Psoas muscle (tissue), 7 donors: ENCODE measurements at regions not wholly inside any gene's neighbourhood (a gene's known extent, or its start where the extent isn't known, plus 50 kb on each side); places are given as distances from the start of the nearest gene placed in this dataset.

Experiments used
- ATAC-seq, 4 donors: fragments of 200-7000 bp; cut with Tn5 transposase; one replicate each; pipeline ENCODE4 v1.9.1; 2020; ENCODE audit warnings: moderate library complexity in 3 of 4, mild to moderate bottlenecking in 2 of 4
- DNase-seq, 2 donors: peaks; one replicate each; pipeline ENCODE4 v3.0.0-alpha.2; 2020
- H3K27ac ChIP-seq: fragments of 200-600 bp; one replicate; pipeline ENCODE4 v1.8.0; 2022
- H3K27me3 ChIP-seq, 3 donors: fragments of 200-600 bp in 1 of 3; one replicate each; pipeline versions ENCODE4 v1.6.1 to v1.8.0; 2013 to 2022; ENCODE audit warnings: low read length in 2 of 3, mild to moderate bottlenecking in 2 of 3, moderate library complexity in 1 of 3; ENCODE audit not compliant: insufficient read depth in 3 of 3
- H3K36me3 ChIP-seq, 2 donors: fragments of 200-600 bp in 1 of 2; one replicate each; pipeline versions ENCODE4 v1.6.1 to v1.8.0; 2013 to 2022; ENCODE audit warnings: low read depth in 1 of 2, mild to moderate bottlenecking in 1 of 2, moderate library complexity in 1 of 2; ENCODE audit not compliant: insufficient read depth in 1 of 2
- H3K4me1 ChIP-seq: fragments of 200-600 bp; one replicate; pipeline ENCODE4 v1.8.0; 2022
- H3K4me3 ChIP-seq: fragments of 200-600 bp; one replicate; pipeline ENCODE4 v1.8.0; 2022; ENCODE audit warnings: mild to moderate bottlenecking
- H3K9me3 ChIP-seq: fragments of 200-600 bp; one replicate; pipeline ENCODE4 v1.8.0; 2022
- WGBS, 3 donors: extraction: QIAGEN DNeasy Blood & Tissue Kit; methylation state at CpG; one replicate each; pipeline versions ENCODE4 v1.1.6 to v1.1.7; 2013; 5-methylcytosine and 5-hydroxymethylcytosine counted together
- intact Hi-C, 2 donors: fragments of 100-400 bp; cut with DNase I; formaldehyde crosslinking; loops; one replicate each; pipeline versions ENCODE4 v1.11.0 to v1.14.2; 2022
- TF ChIP-seq, protein P1 (sequence below): fragments of 200-600 bp; IDR thresholded peaks from one replicate; pipeline ENCODE4 v1.8.0; 2022; ENCODE audit warnings: antibody characterized with exemption
- donor health status: healthy with polysubstance abuse.
- donor health status: DM: no; HTN: no; CAD: no; lungs with moderate emphysema.
- donor health status: Bipolar disorder and iron deficiency.
- donor health status: healthy.
- donor health status: DM: yes; HTN: yes; CAD: no.
- donor health status: DM: no; HTN: no; CAD: no.
- donor health status: DM: yes; HTN: yes; CAD: no.

DNA sequence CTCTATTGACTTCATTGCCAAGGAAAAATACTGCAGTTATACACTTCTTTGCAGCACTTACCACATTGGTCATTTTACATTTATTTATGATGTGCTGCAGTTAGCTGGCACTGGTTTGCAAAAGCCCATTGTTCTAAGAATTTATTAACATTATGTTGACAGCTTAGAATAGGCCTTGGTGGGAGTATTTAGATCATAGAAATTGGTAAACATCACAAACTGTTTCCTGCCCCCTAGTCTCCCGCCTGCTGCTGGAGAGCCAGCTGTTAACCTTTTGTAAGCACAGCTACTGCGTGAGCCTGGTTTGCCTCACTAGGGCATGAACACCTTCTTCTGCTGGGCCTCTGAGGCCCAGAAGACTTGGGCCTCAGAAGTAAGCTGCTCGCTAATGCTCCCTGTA, 651.4 kb upstream of the GOT2 start:
- intact Hi-C loops, result no loop called here
- Histone ChIP-seq H3K9me3 (no peaks in the 10 kb centered on the region), H3K27me3 (no peaks in the 10 kb centered on the region), H3K27ac (no peak overlapping the region), H3K4me1 (no peaks in the 10 kb centered on the region), H3K36me3 (no peaks in the 10 kb centered on the region), H3K4me3 (no peak overlapping the region)
- DNase-seq, result no peak
- TF ChIP-seq, protein P1, sequence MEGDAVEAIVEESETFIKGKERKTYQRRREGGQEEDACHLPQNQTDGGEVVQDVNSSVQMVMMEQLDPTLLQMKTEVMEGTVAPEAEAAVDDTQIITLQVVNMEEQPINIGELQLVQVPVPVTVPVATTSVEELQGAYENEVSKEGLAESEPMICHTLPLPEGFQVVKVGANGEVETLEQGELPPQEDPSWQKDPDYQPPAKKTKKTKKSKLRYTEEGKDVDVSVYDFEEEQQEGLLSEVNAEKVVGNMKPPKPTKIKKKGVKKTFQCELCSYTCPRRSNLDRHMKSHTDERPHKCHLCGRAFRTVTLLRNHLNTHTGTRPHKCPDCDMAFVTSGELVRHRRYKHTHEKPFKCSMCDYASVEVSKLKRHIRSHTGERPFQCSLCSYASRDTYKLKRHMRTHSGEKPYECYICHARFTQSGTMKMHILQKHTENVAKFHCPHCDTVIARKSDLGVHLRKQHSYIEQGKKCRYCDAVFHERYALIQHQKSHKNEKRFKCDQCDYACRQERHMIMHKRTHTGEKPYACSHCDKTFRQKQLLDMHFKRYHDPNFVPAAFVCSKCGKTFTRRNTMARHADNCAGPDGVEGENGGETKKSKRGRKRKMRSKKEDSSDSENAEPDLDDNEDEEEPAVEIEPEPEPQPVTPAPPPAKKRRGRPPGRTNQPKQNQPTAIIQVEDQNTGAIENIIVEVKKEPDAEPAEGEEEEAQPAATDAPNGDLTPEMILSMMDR, result no peak
- 53 to 63% (median 61%) methylated on average over 3 of the region's 3 CpGs for WGBS, 3 donors
- no peak for ATAC-seq

DNA sequence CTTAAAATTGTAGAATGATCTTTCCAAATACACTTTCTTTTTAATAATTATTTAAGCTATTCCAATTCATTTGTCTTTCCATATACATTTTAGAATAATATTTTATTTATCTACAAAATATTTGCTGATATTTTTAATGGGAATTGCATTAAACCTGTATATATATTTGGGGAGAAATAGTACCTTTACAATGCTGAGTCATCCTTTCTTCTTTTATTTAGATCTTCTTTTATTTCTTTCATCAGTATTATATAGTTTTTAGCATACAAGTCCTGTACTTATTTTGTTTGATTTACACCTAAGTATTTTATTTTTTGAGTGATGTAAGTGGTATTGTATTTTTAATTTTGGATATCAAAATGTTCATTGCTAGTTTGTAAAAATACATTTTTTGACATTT, 639.5 kb upstream of the GOT2 start:
- no peak overlapping the region for H3K4me3 ChIP-seq
- no peak overlapping the region for H3K27ac ChIP-seq
- intact Hi-C loops, result no loop called here
- H3K9me3 ChIP-seq, result no peaks in the 10 kb centered on the region
- H3K36me3 ChIP-seq, result no peaks in the 10 kb centered on the region
- no peaks in the 10 kb centered on the region for H3K27me3 ChIP-seq
- H3K4me1 ChIP-seq, result no peaks in the 10 kb centered on the region
- ATAC-seq (no peak), DNase-seq (no peak)
- TF ChIP-seq, protein P1, result no peak

DNA sequence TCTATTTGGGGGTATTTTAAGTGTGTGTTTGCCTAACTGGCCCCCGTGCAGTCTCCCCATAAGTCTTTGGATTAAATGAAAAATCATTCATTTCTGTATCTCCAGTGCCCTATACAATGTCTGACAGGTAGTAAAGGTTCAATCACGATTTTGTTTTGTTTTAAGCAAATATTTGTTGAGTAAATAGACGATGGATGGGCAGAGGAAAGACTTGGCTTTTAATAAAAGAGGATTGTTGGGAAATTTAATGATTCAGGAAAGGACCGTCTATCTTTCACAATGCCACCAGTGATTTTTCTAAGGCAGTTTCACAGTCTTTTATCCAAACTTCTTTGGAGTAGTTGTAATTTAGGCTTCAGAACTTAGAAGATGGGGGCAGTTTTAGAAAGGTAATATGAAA, 636.6 kb upstream of the GOT2 start:
- Histone ChIP-seq H3K36me3 (no peaks in the 10 kb centered on the region), H3K27me3 (no peaks in the 10 kb centered on the region), H3K27ac (no peak overlapping the region), H3K4me3 (no peak overlapping the region), H3K4me1 (no peaks in the 10 kb centered on the region), H3K9me3 (no peaks in the 10 kb centered on the region)
- ATAC-seq (no peak), DNase-seq (no peak)
- intact Hi-C loops, result no loop called here
- 70 to 74% (median 73%) methylated on average over 4 of the region's 4 CpGs for WGBS, 3 donors
- TF ChIP-seq, protein P1, result no peak

DNA sequence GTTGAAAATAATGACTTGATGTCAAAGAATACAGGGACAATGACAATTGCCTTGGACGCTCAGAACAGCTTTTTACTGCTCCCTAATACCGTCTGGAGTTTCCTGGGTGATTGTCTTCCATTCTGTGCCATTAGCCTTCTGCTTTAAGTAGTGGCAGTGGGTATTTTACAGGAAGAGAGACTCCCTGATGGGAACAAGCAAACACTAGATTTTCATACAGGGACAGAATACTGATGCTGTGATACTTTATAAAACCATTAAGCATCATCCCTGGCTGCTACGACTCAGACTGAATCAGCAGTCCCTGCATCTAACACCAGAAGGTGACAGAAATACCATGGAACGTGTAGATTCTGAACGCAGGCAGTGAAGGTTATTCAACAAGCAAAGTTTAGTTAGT, 635.4 kb upstream of the GOT2 start:
- H3K4me3 ChIP-seq, result no peak overlapping the region
- no peak for DNase-seq
- no peaks in the 10 kb centered on the region for H3K27me3 ChIP-seq
- H3K27ac ChIP-seq, result no peak overlapping the region
- WGBS, 3 donors, result 52 to 56% (median 54%) methylated on average over 5 of the region's 5 CpGs
- no peak for ATAC-seq
- no peaks in the 10 kb centered on the region for H3K4me1 ChIP-seq
- TF ChIP-seq, protein P1, result no peak
- intact Hi-C loops, result no loop called here
- H3K9me3 ChIP-seq, result no peaks in the 10 kb centered on the region
- H3K36me3 ChIP-seq, result no peaks in the 10 kb centered on the region

DNA sequence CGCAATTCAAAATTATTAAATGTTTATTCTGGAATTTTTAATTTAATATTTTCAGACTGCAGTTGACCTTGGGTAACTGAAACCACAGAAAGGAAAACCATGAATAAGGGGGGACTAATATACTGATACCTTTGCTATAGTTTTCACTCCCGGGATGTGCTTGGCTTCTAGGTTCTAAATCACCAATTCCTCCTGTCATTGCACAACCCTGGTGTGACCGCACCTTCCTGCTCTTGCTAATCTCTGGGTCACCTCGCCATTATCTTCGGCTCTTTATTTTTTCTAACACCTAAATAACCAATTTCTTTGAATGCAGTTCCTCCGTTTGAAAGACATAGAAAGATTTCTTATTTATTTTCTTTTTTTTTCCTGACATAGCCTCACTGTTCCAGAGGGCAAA, 634.5 kb upstream of the GOT2 start:
- Histone ChIP-seq H3K4me3 (no peak overlapping the region), H3K9me3 (no peaks in the 10 kb centered on the region), H3K4me1 (no peaks in the 10 kb centered on the region), H3K27ac (no peak overlapping the region), H3K27me3 (no peaks in the 10 kb centered on the region), H3K36me3 (no peaks in the 10 kb centered on the region)
- TF ChIP-seq, protein P1, result no peak
- DNase-seq, result no peak
- ATAC-seq, result no peak
- WGBS, 3 donors, result 50 to 57% (median 53%) methylated on average over 6 of the region's 6 CpGs
- intact Hi-C loops, result no loop called here
